Keratinocyte (primary cell): ENCODE measurements at regions not wholly inside any gene's neighbourhood (a gene's known extent, or its start where the extent isn't known, plus 50 kb on each side); places are given as distances from the start of the nearest gene placed in this dataset.

ENCODE experiments used
- DNase-seq: peaks from one replicate; pipeline ENCODE4 v3.0.0-alpha.2; 2011; ENCODE audit warnings: low read depth, missing footprints, low spot score
- FAIRE-seq: peaks from 2 replicates; lab custom pipeline; 2011; peaks lifted over from hg19 to GRCh38; lab: Jason Lieb, UNC
- H2AFZ ChIP-seq: 2 replicates; pipeline ENCODE4 v1.6.0; 2012; ENCODE audit warnings: low read length, control low read depth, inconsistent platforms; ENCODE audit not compliant: control insufficient read depth
- H3K27ac ChIP-seq: 2 replicates; pipeline ENCODE4 v1.5.1; 2011; ENCODE audit warnings: low read length; ENCODE audit not compliant: control insufficient read depth, insufficient read depth
- H3K27me3 ChIP-seq: 3 replicates; pipeline ENCODE4 v1.6.0; 2011; ENCODE audit warnings: low read length; ENCODE audit not compliant: control insufficient read depth, insufficient read depth; ENCODE audit errors: extremely low read depth
- H3K36me3 ChIP-seq, 2 experiments: 2 replicates in 1 of 2; 3 replicates in 1 of 2; pipeline ENCODE4 v1.5.1; 2011; ENCODE audit warnings: low read length in 2 of 2, mild to moderate bottlenecking in 1 of 2; ENCODE audit not compliant: control insufficient read depth in 2 of 2, insufficient read depth in 2 of 2; ENCODE audit errors: extremely low read depth in 1 of 2
- H3K4me1 ChIP-seq: 3 replicates; pipeline ENCODE4 v1.5.1; 2011; ENCODE audit warnings: low read length; ENCODE audit not compliant: control insufficient read depth, insufficient read depth; ENCODE audit errors: extremely low read depth
- H3K4me2 ChIP-seq: 3 replicates; pipeline ENCODE4 v1.6.0; 2011; ENCODE audit warnings: low read depth, low read length; ENCODE audit not compliant: control insufficient read depth, insufficient read depth; ENCODE audit errors: extremely low read depth
- H3K4me3 ChIP-seq, 3 experiments: fragments of 200-600 bp in 1 of 3; sonication (generic) in 1 of 3; 2 replicates in 2 of 3; 3 replicates in 1 of 3; pipeline ENCODE4 v1.5.1; 2011 to 2016; ENCODE audit warnings: low read length in 3 of 3, mild to moderate bottlenecking in 3 of 3, control low read depth in 2 of 3, inconsistent platforms in 1 of 3, low read depth in 1 of 3, mixed read lengths in 1 of 3, mixed run types in 1 of 3, moderate library complexity in 1 of 3; ENCODE audit not compliant: control insufficient read depth in 2 of 3, insufficient read depth in 2 of 3; ENCODE audit errors: extremely low read depth in 1 of 3
- H3K79me2 ChIP-seq: 2 replicates; pipeline ENCODE4 v1.6.0; 2012; ENCODE audit warnings: low read length; ENCODE audit not compliant: control insufficient read depth, insufficient read depth
- H3K9ac ChIP-seq: 3 replicates; pipeline ENCODE4 v1.6.0; 2011; ENCODE audit warnings: low read length; ENCODE audit not compliant: control insufficient read depth, insufficient read depth; ENCODE audit errors: extremely low read depth
- H3K9me1 ChIP-seq: 3 replicates; pipeline ENCODE4 v1.6.0; 2011; ENCODE audit warnings: low read length; ENCODE audit not compliant: control insufficient read depth, insufficient read depth; ENCODE audit errors: extremely low read depth
- H3K9me3 ChIP-seq: 2 replicates; pipeline ENCODE4 v1.5.1; 2012; ENCODE audit warnings: low read depth, low read length; ENCODE audit not compliant: control insufficient read depth
- H4K20me1 ChIP-seq: 3 replicates; pipeline ENCODE4 v1.6.0; 2011; ENCODE audit warnings: low read length; ENCODE audit not compliant: control insufficient read depth, insufficient read depth; ENCODE audit errors: extremely low read depth
- CTCF ChIP-seq, 3 experiments: IDR thresholded peaks in 1 of 3; conservative IDR thresholded peaks in 1 of 3; optimal IDR thresholded peaks in 1 of 3; 2 replicates in 2 of 3; 3 replicates in 1 of 3; pipeline versions ENCODE3 to v1.5.1; 2011; ENCODE audit warnings: low read length in 3 of 3, mild to moderate bottlenecking in 3 of 3, moderate library complexity in 2 of 3, control low read depth in 1 of 3, inconsistent platforms in 1 of 3; ENCODE audit not compliant: insufficient read depth in 2 of 3; ENCODE audit errors: extremely low read depth in 1 of 3
- EZH2 ChIP-seq: IDR thresholded peaks from one replicate; pipeline ENCODE4 v1.6.1; 2012; ENCODE audit warnings: inconsistent platforms, mild to moderate bottlenecking, low read length, moderate library complexity
- dilution Hi-C: fragments of 300-500 bp; cut with MboI; formaldehyde crosslinking; loops from one replicate; pipeline ENCODE4 v1.7.0; 2020; ENCODE audit warnings: low sequenced_read_pairs; ENCODE audit not compliant: extremely low pct_ligation_motif_present

GRCh38 chr7:18396953-18397352 is 98.6 kb upstream of the HDAC9 start:
- H3K27me3 ChIP-seq, result no peaks in the 10 kb centered on the region
- no peak overlapping the region for H3K9ac ChIP-seq
- TF ChIP-seq CTCF (optimal IDR thresholded peaks at IDR 0.05 in 1 of 3, IDR thresholded peaks at IDR 0.05 in 1 of 3, conservative IDR thresholded peaks at IDR 0.05 in 1 of 3; ENCODE audit: extremely low read depth in 1 of 3, insufficient read depth in 2 of 3, low read length in 3 of 3) (no peak), EZH2 (no peak)
- H3K27ac ChIP-seq, result no peak overlapping the region
- H3K9me1 ChIP-seq, result no peaks in the 10 kb centered on the region
- dilution Hi-C loops, result no loop called here
- no peak overlapping the region for H3K4me2 ChIP-seq
- no peak for DNase-seq
- H3K4me3 ChIP-seq, result no peak overlapping the region
- H3K79me2 ChIP-seq, result no peaks in the 10 kb centered on the region
- no peaks in the 10 kb centered on the region for H4K20me1 ChIP-seq
- H2AFZ ChIP-seq, result no peak overlapping the region
- H3K9me3 ChIP-seq, result no peaks in the 10 kb centered on the region
- H3K4me1 ChIP-seq, result no peaks in the 10 kb centered on the region
- H3K36me3 ChIP-seq, result no peaks in the 10 kb centered on the region
- no peak for FAIRE-seq

- no peaks in the 10 kb centered on the region for H3K36me3 ChIP-seq
- dilution Hi-C loops, result no loop called here
- no peak for FAIRE-seq
- H3K4me2 ChIP-seq, result no peak overlapping the region
- no peaks in the 10 kb centered on the region for H3K79me2 ChIP-seq
- no peaks in the 10 kb centered on the region for H3K9me1 ChIP-seq
- no peaks in the 10 kb centered on the region for H3K27me3 ChIP-seq
- H3K4me1 ChIP-seq, result no peaks in the 10 kb centered on the region
- no peaks in the 10 kb centered on the region for H3K9me3 ChIP-seq
- DNase-seq, result no peak
- no peaks in the 10 kb centered on the region for H4K20me1 ChIP-seq
- no peak overlapping the region for H2AFZ ChIP-seq
- no peak overlapping the region for H3K9ac ChIP-seq
- no peak overlapping the region for H3K27ac ChIP-seq
- H3K4me3 ChIP-seq, result no peak overlapping the region
- TF ChIP-seq EZH2 (no peak), CTCF (optimal IDR thresholded peaks at IDR 0.05 in 1 of 3, IDR thresholded peaks at IDR 0.05 in 1 of 3, conservative IDR thresholded peaks at IDR 0.05 in 1 of 3; ENCODE audit: extremely low read depth in 1 of 3, insufficient read depth in 2 of 3, low read length in 3 of 3) (no peak)
These were observed 95.9 kb upstream of the HDAC9 start for GRCh38 chr7:18399436-18400235.
